Stimulated activated naive B cell treated with anti-CD40 and anti-IgM and Interleukin-4, amounts not matched to agents 10 μg/mL and 1 μg/mL and 100 μg/mL, for 72 hours (primary cell): ENCODE measurements at regions not wholly inside any gene's neighbourhood (a gene's known extent, or its start where the extent isn't known, plus 50 kb on each side); places are given as distances from the start of the nearest gene placed in this dataset.
A peak's percentile ranks its signal among the peaks of the same experiment; 100 is the strongest.

Experiments
- ATAC-seq, 2 donors: fragments of 150-1000 bp; cut with Tn5 transposase; replicated peaks; 2 replicates each; pipeline ENCODE4 v1.10.0; 2021; ENCODE audit warnings: moderate library complexity in 1 of 2
- DNase-seq: peaks from one replicate; pipeline ENCODE4 v3.0.0; 2021
- H3K27ac Mint-ChIP-seq: one replicate; pipeline ENCODE4 v1.8.0; 2022; ENCODE audit warnings: mild to moderate bottlenecking, mixed read lengths
- H3K27me3 Mint-ChIP-seq, 2 donors: one replicate each; pipeline ENCODE4 v1.8.0; 2022; ENCODE audit warnings: mixed read lengths in 2 of 2
- H3K36me3 Mint-ChIP-seq, 2 donors: one replicate each; pipeline ENCODE4 v1.8.0; 2022; ENCODE audit warnings: mixed read lengths in 2 of 2, mild to moderate bottlenecking in 1 of 2
- H3K4me1 Mint-ChIP-seq, 2 donors: one replicate each; pipeline ENCODE4 v1.8.0; 2022; ENCODE audit warnings: mixed read lengths in 2 of 2, mild to moderate bottlenecking in 1 of 2
- H3K4me3 Mint-ChIP-seq, 2 donors: one replicate each; pipeline ENCODE4 v1.8.0; 2022; ENCODE audit warnings: mild to moderate bottlenecking in 2 of 2, mixed read lengths in 2 of 2, moderate library complexity in 1 of 2
- H3K9me3 Mint-ChIP-seq, 2 donors: one replicate each; pipeline ENCODE4 v1.8.0; 2022; ENCODE audit warnings: mixed read lengths in 2 of 2, mild to moderate bottlenecking in 1 of 2

DNA sequence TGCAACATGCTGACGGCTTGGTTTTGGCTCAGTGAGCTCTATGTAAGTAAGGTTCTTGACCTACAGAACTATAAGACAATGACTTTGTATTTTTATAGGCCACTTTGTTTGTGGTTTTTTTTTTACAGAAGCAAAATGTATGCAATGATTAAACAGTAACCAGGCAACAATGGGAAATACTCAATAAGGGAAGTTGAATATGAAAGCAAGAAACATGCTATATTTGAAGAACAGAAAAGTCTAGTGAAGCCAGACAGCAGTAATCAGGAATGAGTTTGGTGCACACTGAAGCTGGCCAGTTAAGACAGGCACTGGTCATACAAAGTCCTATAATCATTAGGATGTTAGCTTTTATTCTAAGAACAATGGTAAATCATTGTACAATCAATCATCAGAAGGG lies 1926.8 kb downstream of the NCAM2 start:
- Mint-ChIP-seq H3K27me3 (no peaks in the 10 kb centered on the region), H3K9me3 (peaks cover 0 to 2% of the 10 kb centered on the region in 2 donors), H3K4me3 (no peak overlapping the region), H3K4me1 (peaks cover 2 to 15% of the 10 kb centered on the region in 2 donors), H3K36me3 (no peaks in the 10 kb centered on the region), H3K27ac (no peak overlapping the region)
- DNase-seq (no peak), ATAC-seq (peak; percentile 74 to 94)

DNA sequence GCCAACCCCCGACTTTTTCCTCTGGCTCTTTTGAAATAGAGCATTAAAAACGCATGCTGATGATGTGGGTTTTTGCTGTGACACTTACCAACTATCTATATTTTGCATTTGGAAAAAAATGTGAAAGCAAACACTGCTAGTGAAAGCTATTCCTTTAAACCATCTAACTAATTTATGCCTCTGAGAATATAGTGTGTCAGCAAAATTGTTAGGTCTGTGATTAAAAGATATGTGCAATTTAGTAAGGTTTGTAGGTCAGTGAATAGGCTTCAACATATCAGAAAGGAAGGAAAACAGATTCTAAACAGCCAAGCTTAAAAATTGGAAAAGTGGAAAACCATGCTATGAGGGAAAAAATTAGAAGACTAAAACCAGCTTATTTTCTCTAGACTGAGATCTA lies 1929.3 kb downstream of the NCAM2 start:
- Mint-ChIP-seq H3K27ac (no peak overlapping the region), H3K9me3 (no peaks in the 10 kb centered on the region), H3K27me3 (no peaks in the 10 kb centered on the region), H3K4me3 (no peak overlapping the region), H3K36me3 (no peaks in the 10 kb centered on the region), H3K4me1 (peaks cover 2 to 15% of the 10 kb centered on the region in 2 donors)
- DNase-seq = no peak
- ATAC-seq = no peak

DNA sequence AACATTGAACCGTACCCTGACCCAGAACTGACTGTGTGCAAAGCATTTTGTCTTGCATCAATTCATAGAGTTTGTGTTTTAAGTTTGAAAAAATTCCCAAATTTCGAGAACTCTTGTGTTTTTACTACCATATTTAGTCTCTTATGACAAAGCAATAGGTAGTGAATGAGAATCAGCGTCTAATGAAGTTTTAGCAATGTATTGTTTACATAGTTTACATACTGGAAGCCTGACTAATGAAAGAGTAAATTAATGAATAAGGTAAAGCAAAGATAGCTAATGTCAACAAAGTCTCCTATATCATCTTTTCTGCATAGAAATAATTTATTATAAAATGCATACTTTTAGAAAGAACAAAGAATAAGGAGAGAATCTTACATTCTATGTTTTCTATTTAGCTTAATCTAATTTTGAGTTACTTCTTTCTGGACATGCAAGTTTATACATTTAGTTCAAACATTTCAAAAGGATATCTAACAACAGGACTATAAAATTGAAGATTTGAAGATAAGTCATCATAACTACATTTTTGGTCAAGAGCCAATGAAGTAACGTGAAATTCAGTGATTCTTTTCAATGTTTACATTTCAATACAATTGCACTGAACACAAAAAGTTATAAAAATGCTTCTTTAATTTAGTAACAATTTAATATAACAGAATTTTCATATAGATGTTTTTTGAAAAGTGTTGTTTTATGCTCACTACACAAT lies 1943.7 kb downstream of the NCAM2 start:
- H3K4me1 Mint-ChIP-seq = no peaks in the 10 kb centered on the region
- H3K9me3 Mint-ChIP-seq = peaks cover 0 to 1% of the 10 kb centered on the region in 2 donors
- H3K36me3 Mint-ChIP-seq = no peaks in the 10 kb centered on the region

DNA sequence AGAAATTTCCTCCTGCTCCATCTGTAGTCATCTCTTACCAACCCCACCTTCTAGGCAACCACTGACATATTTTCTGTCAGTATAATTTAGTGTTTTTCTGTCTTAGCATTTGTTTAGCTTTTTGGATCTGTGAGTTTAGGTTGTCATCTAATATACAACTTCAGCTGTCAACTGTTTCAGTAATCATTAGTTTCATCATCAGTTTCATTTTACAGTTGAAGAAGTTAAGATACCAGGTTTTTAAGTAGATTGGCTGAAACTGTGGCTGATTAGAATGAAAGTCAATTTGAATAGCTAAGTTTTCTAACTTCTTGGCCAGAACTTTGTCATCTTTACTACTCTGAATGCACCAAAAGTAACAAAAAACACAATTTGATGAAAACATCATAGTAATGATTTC lies 1957.3 kb downstream of the NCAM2 start:
- DNase-seq = no peak

More for the DNA sequence above, 1943.7 kb downstream of the NCAM2 start:
- ATAC-seq (no peak), DNase-seq (no peak)
- no peak overlapping the region for H3K4me3 Mint-ChIP-seq
- H3K27ac Mint-ChIP-seq = no peak overlapping the region
- no peaks in the 10 kb centered on the region for H3K27me3 Mint-ChIP-seq

DNA sequence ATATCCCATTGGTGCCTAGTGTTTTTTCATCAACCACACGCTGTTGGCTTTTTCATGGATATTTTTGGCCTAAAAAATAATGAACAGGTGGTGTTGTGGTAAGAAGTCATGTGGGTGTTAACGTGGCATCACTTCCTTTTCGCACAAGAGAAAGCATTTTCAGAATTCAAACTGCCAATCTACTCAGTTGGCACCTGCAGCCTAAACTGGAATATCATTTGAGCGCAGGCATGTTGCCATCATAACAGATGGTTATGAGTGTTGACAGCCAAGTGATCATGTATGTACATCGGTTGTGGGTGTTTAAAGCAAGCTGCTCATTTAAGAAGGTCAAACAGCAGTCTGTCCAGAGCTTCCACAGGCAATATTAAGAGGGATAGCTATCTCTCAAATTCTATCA lies 1963.0 kb downstream of the NCAM2 start:
- Mint-ChIP-seq H3K27ac (no peak overlapping the region), H3K27me3 (no peaks in the 10 kb centered on the region), H3K36me3 (no peaks in the 10 kb centered on the region), H3K4me3 (no peak overlapping the region), H3K9me3 (no peaks in the 10 kb centered on the region), H3K4me1 (peaks cover 5 to 18% of the 10 kb centered on the region in 2 donors)
- ATAC-seq = peak; percentile 59 to 73
- no peak for DNase-seq

More for the DNA sequence above, 1957.3 kb downstream of the NCAM2 start:
- Mint-ChIP-seq H3K4me3 (no peak overlapping the region), H3K4me1 (peaks cover 5 to 12% of the 10 kb centered on the region in 2 donors), H3K27ac (no peak overlapping the region), H3K27me3 (no peaks in the 10 kb centered on the region), H3K36me3 (no peaks in the 10 kb centered on the region), H3K9me3 (no peaks in the 10 kb centered on the region)
- no peak for ATAC-seq

DNA sequence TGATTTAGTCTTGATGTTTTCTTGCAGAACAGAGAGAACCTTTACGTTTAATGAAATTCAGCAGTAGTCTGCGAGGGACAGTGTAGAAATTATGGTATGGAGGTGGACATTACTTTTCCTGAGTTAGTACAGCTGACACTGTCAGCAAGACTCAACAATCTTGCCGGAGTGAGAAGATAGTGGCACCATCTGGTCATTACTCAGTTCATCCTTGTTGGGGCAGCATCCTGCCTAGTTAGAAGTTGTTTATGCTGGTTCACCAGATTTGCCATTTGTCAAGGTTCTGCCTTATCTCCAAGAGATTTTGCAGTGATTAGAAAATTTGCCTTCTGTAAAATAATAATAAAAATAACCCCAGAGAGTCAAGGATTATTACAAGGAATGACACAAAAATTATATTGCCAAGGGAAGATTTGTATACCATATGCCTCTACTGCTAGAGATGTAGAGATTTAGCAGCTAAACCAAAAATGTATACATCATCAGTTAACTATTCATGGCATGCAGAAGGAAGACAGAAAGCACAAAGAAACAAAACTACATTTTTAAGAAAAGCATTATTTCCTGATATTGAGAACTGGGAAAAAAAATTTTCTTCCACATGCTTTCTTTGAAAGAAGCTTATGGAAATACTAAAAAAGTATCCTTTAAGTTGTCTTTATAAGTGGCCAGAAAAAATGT lies 1967.4 kb downstream of the NCAM2 start:
- no peaks in the 10 kb centered on the region for H3K36me3 Mint-ChIP-seq
- H3K4me1 Mint-ChIP-seq = peaks cover 0 to 6% of the 10 kb centered on the region in 2 donors
- H3K27me3 Mint-ChIP-seq = no peaks in the 10 kb centered on the region
- no peaks in the 10 kb centered on the region for H3K9me3 Mint-ChIP-seq
- no peak for ATAC-seq
- no peak overlapping the region for H3K4me3 Mint-ChIP-seq
- no peak overlapping the region for H3K27ac Mint-ChIP-seq
- DNase-seq = no peak

DNA sequence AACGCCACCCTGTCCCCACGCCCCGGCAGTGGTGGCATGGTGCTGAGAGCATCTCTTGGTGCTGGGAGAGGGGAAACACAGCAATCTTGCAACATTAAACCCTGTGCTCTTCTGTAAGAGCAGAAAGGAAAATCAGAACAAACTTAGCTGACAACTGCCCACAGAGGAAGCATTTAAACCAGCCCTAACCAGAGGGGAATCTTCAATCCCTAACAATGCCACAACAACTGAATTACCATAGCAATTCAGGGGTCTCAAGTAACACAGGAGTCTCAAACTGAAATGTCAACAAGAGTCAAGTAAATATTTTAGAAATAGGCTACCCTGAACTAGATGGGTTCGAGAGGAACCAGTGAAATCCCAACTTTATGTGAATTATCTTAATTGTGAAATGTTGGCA lies 1983.6 kb downstream of the NCAM2 start:
- peaks cover 6 to 7% of the 10 kb centered on the region in 2 donors for H3K9me3 Mint-ChIP-seq
- ATAC-seq = no peak
- no peaks in the 10 kb centered on the region for H3K27me3 Mint-ChIP-seq
- no peak overlapping the region for H3K27ac Mint-ChIP-seq
- H3K4me1 Mint-ChIP-seq = peaks cover 4 to 20% of the 10 kb centered on the region in 2 donors
- DNase-seq = no peak
- no peaks in the 10 kb centered on the region for H3K36me3 Mint-ChIP-seq
- H3K4me3 Mint-ChIP-seq = no peak overlapping the region

DNA sequence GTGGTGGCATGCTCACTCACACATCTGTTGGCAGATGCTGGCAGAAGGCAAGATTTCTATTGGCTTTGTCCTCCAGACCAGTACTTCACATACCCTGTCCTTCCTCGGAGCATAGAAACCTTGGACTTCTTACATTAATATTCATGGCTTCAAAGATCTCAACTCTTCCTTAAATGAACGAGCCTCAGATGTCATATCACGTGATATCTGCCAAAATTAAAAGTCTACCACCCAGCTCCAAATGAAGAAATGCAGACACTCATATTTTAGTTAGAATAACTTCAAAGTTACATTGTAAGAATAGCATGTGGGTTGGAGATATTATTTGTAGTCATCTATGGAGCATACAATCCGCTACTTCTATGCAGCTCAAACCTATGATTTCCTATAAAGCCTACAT lies 1994.9 kb downstream of the NCAM2 start:
- H3K4me3 Mint-ChIP-seq = no peak overlapping the region
- no peak overlapping the region for H3K27ac Mint-ChIP-seq

DNA sequence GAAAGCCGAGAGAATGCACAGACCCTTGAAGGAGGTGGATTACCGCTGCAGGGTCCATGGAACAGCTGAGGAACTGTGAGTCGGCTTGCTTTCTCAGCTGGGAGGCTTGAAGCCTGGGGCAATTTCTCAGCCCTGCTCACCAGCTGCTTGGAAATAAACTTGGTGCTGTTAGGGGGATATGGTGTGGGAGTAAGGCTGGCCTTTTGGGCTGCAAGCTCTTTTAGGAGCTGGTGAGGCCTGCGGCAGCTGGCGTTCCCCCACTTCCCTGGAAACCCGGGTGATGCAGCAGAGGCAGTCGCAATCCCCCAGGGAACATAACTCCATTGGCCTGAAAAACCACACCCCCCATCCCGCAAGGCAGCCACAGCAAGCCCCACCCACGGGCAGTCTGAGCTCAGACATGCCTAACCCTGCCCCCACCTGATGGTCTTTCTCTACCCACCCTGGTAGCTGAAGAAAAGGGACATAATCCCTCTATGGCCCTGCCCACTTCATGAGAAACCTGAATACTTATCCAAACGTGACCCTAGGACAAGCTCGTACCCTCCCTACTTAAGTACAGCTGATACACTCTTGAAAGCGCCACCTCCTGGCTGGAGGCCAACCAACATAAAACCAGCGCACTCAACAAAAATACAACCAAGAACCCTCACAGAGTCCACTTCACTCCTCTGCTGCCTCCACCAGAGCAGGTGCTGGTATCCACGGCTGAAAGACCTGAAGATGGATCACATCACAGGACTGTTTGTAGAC lies 1995.8 kb downstream of the NCAM2 start:
- Mint-ChIP-seq H3K4me3 (no peak overlapping the region), H3K9me3 (peaks cover 0 to 5% of the 10 kb centered on the region in 2 donors), H3K36me3 (no peaks in the 10 kb centered on the region), H3K27me3 (peaks cover 0 to 8% of the 10 kb centered on the region in 2 donors), H3K27ac (no peak overlapping the region), H3K4me1 (no peaks in the 10 kb centered on the region)
- DNase-seq (no peak), ATAC-seq (no peak)

More for the DNA sequence above, 1994.9 kb downstream of the NCAM2 start:
- H3K4me1 Mint-ChIP-seq = no peaks in the 10 kb centered on the region
- H3K9me3 Mint-ChIP-seq = peaks cover 0 to 6% of the 10 kb centered on the region in 2 donors
- H3K36me3 Mint-ChIP-seq = no peaks in the 10 kb centered on the region
- H3K27me3 Mint-ChIP-seq = peaks cover 0 to 8% of the 10 kb centered on the region in 2 donors
- no peak for DNase-seq
- ATAC-seq = no peak

DNA sequence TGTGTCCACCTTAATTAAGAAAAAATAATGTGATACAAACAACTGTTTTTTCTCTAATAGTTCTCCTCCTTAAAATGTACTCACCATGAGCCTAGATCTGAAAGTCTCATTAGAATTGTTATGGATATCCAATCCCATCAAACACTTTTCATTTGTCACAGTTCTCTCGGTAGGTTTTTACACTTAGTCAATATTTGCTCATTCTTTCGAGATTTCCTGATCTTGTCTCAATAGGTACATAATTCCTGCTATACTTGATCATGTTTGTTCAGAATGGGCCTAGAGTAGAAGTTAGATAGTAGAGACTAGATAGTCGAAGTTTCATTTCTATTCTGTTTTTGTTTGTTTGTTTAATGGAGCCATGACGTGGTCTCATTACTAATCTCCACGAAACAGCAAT lies 2005.7 kb downstream of the NCAM2 start:
- DNase-seq (no peak), ATAC-seq (no peak)
- Mint-ChIP-seq H3K27ac (no peak overlapping the region), H3K27me3 (no peaks in the 10 kb centered on the region), H3K4me3 (no peak overlapping the region), H3K36me3 (no peaks in the 10 kb centered on the region), H3K9me3 (peaks cover 0 to 3% of the 10 kb centered on the region in 2 donors), H3K4me1 (no peaks in the 10 kb centered on the region)

DNA sequence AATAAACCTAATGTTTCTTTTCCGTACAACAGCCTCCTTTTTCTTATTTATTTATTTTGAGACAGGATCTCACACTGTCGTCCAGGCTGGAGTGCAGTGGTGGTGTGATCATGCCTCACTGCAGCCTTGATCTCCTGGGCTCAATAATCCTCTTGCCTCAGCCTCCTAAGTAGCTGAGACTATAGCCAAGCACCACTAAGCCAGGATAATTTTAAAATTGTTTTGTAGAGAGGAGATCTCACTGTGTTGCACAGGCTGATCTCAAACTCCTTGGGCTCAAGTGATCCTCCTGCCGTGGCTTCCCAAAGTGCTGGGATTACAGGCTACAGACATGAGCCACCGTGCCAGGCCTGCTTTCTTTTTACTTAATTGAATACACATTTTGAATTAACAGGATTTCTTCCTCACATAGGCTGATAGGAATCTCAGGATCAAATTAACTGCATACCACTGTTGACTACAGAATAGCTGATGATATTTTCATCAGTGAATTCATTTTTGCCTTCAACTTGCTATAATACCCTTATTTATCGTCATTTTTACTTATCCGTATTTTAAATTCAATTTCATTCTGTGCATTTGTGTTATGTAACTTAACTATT lies 2010.5 kb downstream of the NCAM2 start:
- Mint-ChIP-seq H3K36me3 (no peaks in the 10 kb centered on the region), H3K4me3 (no peak overlapping the region), H3K27ac (no peak overlapping the region), H3K4me1 (no peaks in the 10 kb centered on the region), H3K27me3 (no peaks in the 10 kb centered on the region), H3K9me3 (peaks cover 0 to 3% of the 10 kb centered on the region in 2 donors)
- no peak for DNase-seq
- no peak for ATAC-seq

DNA sequence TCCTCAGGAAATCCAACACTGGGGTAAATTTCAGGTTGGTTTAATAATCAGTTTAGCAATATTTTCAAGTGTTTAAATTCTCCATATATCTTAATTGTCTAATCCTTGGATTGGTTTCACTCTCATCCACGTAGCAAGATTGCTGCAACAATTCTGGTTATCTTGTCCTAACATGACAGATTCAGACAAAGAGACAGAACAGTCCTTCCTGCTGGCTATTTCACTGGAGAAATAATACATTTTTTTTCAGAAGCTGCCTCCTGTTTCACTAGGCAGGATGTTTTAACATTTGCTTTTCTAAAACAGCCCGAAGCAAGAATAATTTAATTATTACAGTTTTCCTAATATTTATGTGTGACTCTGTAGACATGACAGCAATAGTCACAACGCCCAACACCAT lies 2011.2 kb downstream of the NCAM2 start:
- no peak for ATAC-seq
- no peak for DNase-seq
- no peak overlapping the region for H3K27ac Mint-ChIP-seq
- no peak overlapping the region for H3K4me3 Mint-ChIP-seq
- no peaks in the 10 kb centered on the region for H3K27me3 Mint-ChIP-seq
- no peaks in the 10 kb centered on the region for H3K36me3 Mint-ChIP-seq
- peaks cover 0 to 3% of the 10 kb centered on the region in 2 donors for H3K9me3 Mint-ChIP-seq
- H3K4me1 Mint-ChIP-seq = no peaks in the 10 kb centered on the region

DNA sequence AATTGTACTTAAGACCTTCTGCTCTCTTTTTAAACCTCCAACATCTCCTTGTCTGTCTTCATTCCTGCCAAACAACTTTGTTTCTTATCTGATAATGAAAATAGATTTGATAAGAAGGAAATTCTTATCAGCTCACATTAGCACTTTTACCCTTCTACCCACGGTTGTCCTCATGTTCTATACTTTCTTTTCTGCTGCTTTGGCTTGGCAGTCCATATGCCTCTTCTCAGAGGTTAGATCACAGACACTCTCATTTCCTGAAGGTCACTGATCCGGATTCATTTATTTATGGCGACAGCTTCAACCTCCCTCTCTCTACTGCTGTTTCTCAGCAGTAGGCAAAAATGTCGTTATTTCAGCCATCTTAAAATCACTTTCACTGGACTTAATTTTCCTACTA lies 2015.8 kb downstream of the NCAM2 start:
- no peak for ATAC-seq
- DNase-seq = no peak
- no peaks in the 10 kb centered on the region for H3K9me3 Mint-ChIP-seq
- H3K27ac Mint-ChIP-seq = no peak overlapping the region
- H3K4me1 Mint-ChIP-seq = no peaks in the 10 kb centered on the region
- H3K36me3 Mint-ChIP-seq = no peaks in the 10 kb centered on the region
- no peaks in the 10 kb centered on the region for H3K27me3 Mint-ChIP-seq
- H3K4me3 Mint-ChIP-seq = no peak overlapping the region

DNA sequence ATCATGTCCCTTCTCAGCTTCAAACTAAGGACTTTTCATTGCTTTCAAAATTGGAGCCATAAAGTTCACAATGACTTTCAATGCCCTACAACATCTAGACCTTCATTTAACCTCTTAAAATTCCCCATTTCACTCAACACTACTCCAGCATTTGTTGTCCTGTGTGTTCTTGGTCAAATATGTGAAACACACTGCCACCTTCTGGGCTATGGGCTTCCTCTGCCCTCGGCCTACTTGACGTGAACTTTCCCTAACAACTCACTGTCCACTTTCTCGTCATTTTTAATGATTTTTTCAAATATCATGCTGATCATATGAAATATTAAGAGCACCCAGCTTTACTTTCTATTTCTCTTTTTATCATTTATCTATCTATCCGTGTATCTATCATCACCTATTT lies 2018.4 kb downstream of the NCAM2 start:
- no peaks in the 10 kb centered on the region for H3K27me3 Mint-ChIP-seq
- ATAC-seq = peak; percentile 36 to 56
- no peak for DNase-seq
- H3K4me1 Mint-ChIP-seq = no peaks in the 10 kb centered on the region
- H3K27ac Mint-ChIP-seq = no peak overlapping the region
- H3K4me3 Mint-ChIP-seq = no peak overlapping the region
- peaks cover 0 to 1% of the 10 kb centered on the region in 2 donors for H3K9me3 Mint-ChIP-seq
- H3K36me3 Mint-ChIP-seq = no peaks in the 10 kb centered on the region
